ENCODE measurements at regions not wholly inside any gene's neighbourhood (a gene's known extent, or its start where the extent isn't known, plus 50 kb on each side); places are given as distances from the start of the nearest gene placed in this dataset.

DNA sequence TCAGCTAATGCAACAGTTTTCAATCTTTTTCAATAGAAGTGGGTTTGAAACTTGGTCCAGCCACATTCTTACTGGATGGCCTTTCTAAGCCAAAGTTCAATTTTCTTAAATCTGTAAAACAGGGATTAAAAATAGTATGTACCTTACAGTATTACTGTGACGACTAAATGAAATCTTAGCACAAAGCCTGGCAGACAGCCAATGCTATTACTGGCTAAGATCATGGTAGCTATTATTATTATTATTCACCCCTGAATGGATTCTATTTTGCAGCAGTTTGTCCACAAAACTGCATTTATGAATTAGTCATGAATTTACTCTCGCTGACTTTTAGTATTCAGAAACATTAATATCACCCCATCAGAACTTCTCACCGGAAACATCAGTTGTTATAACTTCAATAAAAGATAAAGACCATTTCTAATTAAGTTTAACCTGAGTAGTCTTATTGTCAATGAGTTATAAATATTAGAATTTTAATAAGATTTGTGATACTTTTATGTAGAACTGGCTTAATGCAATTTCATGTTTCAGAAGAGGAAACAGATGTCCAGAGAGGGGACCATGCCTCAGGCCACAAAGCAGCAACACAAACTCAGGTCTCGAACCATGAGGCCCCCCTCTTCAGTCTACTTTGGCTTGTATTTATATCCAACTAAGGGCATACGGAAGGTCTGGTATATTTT is 468.2 kb downstream of the ARHGEF28 start:
- H4K20me1 ChIP-seq (ENCODE audit: insufficient read depth, low read length, poor library complexity, severe bottlenecking), result no peaks in the 10 kb centered on the region
- H3F3A ChIP-seq (ENCODE audit: low read depth), result peaks cover 9% of the 10 kb centered on the region
- TF ChIP-seq EZH2phosphoT487 (IDR thresholded peaks at IDR 0.05; ENCODE audit: borderline replicate concordance), result no peak
- TF ChIP-seq, protein P1, sequence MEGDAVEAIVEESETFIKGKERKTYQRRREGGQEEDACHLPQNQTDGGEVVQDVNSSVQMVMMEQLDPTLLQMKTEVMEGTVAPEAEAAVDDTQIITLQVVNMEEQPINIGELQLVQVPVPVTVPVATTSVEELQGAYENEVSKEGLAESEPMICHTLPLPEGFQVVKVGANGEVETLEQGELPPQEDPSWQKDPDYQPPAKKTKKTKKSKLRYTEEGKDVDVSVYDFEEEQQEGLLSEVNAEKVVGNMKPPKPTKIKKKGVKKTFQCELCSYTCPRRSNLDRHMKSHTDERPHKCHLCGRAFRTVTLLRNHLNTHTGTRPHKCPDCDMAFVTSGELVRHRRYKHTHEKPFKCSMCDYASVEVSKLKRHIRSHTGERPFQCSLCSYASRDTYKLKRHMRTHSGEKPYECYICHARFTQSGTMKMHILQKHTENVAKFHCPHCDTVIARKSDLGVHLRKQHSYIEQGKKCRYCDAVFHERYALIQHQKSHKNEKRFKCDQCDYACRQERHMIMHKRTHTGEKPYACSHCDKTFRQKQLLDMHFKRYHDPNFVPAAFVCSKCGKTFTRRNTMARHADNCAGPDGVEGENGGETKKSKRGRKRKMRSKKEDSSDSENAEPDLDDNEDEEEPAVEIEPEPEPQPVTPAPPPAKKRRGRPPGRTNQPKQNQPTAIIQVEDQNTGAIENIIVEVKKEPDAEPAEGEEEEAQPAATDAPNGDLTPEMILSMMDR (conservative IDR thresholded peaks at IDR 0.05; ENCODE audit: low read length), result no peak
- H3K9ac ChIP-seq (ENCODE audit: low read depth, low read length, poor library complexity, severe bottlenecking), result no peak overlapping the region
- H3K79me2 ChIP-seq (ENCODE audit: insufficient read depth, low read length), result no peaks in the 10 kb centered on the region
- H3K9me2 ChIP-seq (replicated peaks; ENCODE audit: low read depth, low read length), result no peaks in the 10 kb centered on the region
- H3K4me1 ChIP-seq (ENCODE audit: insufficient read depth, low read length, poor library complexity, severe bottlenecking), result peaks cover 55% of the 10 kb centered on the region
- H3K27me3 ChIP-seq (ENCODE audit: insufficient read depth, low read length, poor library complexity, severe bottlenecking), result no peaks in the 10 kb centered on the region
- H3K36me3 ChIP-seq (ENCODE audit: insufficient read depth, low read length), result no peaks in the 10 kb centered on the region
- H3K9me3 ChIP-seq (ENCODE audit: insufficient read depth, low read depth, low read length), result no peaks in the 10 kb centered on the region
- no peak overlapping the region for H3K4me3 ChIP-seq (ENCODE audit: low read length, poor library complexity, severe bottlenecking)
- H3K4me2 ChIP-seq (ENCODE audit: low read depth, low read length, poor library complexity, severe bottlenecking), result peak overlapping the region; percentile 23
- no peak overlapping the region for H2AFZ ChIP-seq (ENCODE audit: low read length)

DNA sequence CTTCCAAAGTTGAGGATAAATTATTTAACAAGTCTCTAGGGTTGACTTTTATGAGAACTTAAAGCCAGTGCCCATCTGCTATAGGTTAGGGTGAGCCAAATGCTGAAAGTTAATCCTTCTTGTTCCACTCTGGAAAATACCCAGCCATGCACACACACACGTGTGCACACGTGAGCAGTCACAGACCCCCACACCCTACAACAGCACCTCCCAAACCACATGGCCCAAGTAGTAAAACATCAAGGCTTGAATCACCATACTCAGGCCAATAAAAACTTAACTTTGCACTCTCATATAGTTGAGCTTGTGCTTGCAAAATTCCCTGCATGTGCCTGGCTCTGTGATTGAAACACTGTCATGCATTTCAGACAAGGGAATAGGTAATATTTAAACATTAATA is 467.6 kb downstream of the ARHGEF28 start:
- Histone ChIP-seq H3K4me1 (ENCODE audit: insufficient read depth, low read length, poor library complexity, severe bottlenecking) (peaks cover 48% of the 10 kb centered on the region), H3K4me3 (ENCODE audit: low read length, poor library complexity, severe bottlenecking) (no peak overlapping the region)

DNA sequence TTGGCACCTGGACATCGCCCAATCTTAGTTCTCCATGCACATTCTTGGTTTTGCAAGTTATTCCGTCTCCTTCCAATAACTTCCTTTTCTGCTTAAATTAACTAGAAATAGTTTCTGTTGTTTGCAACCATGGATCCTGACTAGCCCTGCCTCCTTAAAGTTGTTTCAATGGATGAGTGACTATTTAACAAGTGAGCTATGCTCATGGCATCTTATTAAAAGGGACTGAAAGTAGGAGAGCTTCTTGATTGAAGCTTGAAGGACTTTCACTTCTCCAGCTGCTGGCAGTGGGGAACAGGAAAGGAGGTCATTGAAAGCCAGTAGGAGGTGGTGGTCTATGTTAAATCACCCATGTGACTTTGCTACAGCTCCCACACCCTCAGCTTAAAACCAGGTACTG is 466.8 kb downstream of the ARHGEF28 start:
- Histone ChIP-seq H3K36me3 (ENCODE audit: insufficient read depth, low read length) (no peaks in the 10 kb centered on the region), H3F3A (ENCODE audit: low read depth) (no peaks in the 10 kb centered on the region), H3K9me3 (ENCODE audit: insufficient read depth, low read depth, low read length) (no peaks in the 10 kb centered on the region), H3K9ac (ENCODE audit: low read depth, low read length, poor library complexity, severe bottlenecking) (no peak overlapping the region), H4K20me1 (ENCODE audit: insufficient read depth, low read length, poor library complexity, severe bottlenecking) (no peaks in the 10 kb centered on the region), H2AFZ (ENCODE audit: low read length) (no peak overlapping the region), H3K9me2 (replicated peaks; ENCODE audit: low read depth, low read length) (no peaks in the 10 kb centered on the region), H3K4me2 (ENCODE audit: low read depth, low read length, poor library complexity, severe bottlenecking) (peak overlapping the region; percentile 23), H3K4me3 (ENCODE audit: low read length, poor library complexity, severe bottlenecking) (no peak overlapping the region), H3K27me3 (ENCODE audit: insufficient read depth, low read length, poor library complexity, severe bottlenecking) (no peaks in the 10 kb centered on the region), H3K79me2 (ENCODE audit: insufficient read depth, low read length) (no peaks in the 10 kb centered on the region), H3K4me1 (ENCODE audit: insufficient read depth, low read length, poor library complexity, severe bottlenecking) (peaks cover 40% of the 10 kb centered on the region)
- TF ChIP-seq, protein P1 (conservative IDR thresholded peaks at IDR 0.05; ENCODE audit: low read length), result no peak
- no peak for TF ChIP-seq EZH2phosphoT487 (IDR thresholded peaks at IDR 0.05; ENCODE audit: borderline replicate concordance)

More for the DNA sequence above, 467.6 kb downstream of the ARHGEF28 start:
- Histone ChIP-seq H3K4me2 (ENCODE audit: low read depth, low read length, poor library complexity, severe bottlenecking) (peak overlapping the region; percentile 23), H3K79me2 (ENCODE audit: insufficient read depth, low read length) (no peaks in the 10 kb centered on the region), H2AFZ (ENCODE audit: low read length) (no peak overlapping the region), H3K36me3 (ENCODE audit: insufficient read depth, low read length) (no peaks in the 10 kb centered on the region), H3K27me3 (ENCODE audit: insufficient read depth, low read length, poor library complexity, severe bottlenecking) (no peaks in the 10 kb centered on the region), H3K9me3 (ENCODE audit: insufficient read depth, low read depth, low read length) (no peaks in the 10 kb centered on the region), H3F3A (ENCODE audit: low read depth) (peaks cover 2% of the 10 kb centered on the region; the same call in 1 of the 2 replicates), H4K20me1 (ENCODE audit: insufficient read depth, low read length, poor library complexity, severe bottlenecking) (no peaks in the 10 kb centered on the region), H3K9me2 (replicated peaks; ENCODE audit: low read depth, low read length) (no peaks in the 10 kb centered on the region), H3K9ac (ENCODE audit: low read depth, low read length, poor library complexity, severe bottlenecking) (no peak overlapping the region)
- TF ChIP-seq EZH2phosphoT487 (IDR thresholded peaks at IDR 0.05; ENCODE audit: borderline replicate concordance), result no peak
- TF ChIP-seq, protein P1 (conservative IDR thresholded peaks at IDR 0.05; ENCODE audit: low read length), result no peak

All from Loucy (cell line).